HEK293 (cell line): ENCODE measurements at regions not wholly inside any gene's neighbourhood (a gene's known extent, or its start where the extent isn't known, plus 50 kb on each side); places are given as distances from the start of the nearest gene placed in this dataset.

Source experiments
- CTCF ChIA-PET: fragments of 350-600 bp; formaldehyde crosslinking; extraction: SDS; loops from one replicate; lab custom pipeline; 2021; ENCODE audit warnings: antibody characterized with exemption; lab: Yijun Ruan, JAX
- POLR2A ChIA-PET: fragments of 300-600 bp; formaldehyde crosslinking; extraction: SDS; loops from one replicate; lab custom pipeline; 2020; ENCODE audit warnings: antibody characterized with exemption, inconsistent platforms; lab: Yijun Ruan, JAX
- H3K27ac ChIP-seq: fragments of 200-500 bp; sonication (Bioruptor generic); 2 replicates; pipeline ENCODE4 v1.5.1; 2014; ENCODE audit warnings: low read depth, low read length, control low read depth, inconsistent platforms; ENCODE audit errors: extremely low read depth
- H3K36me3 ChIP-seq, 2 experiments: fragments of 200-500 bp in 1 of 2; sonication (Bioruptor generic) in 1 of 2; 1 replicate in 1 of 2; 2 replicates in 1 of 2; pipeline ENCODE4 v1.5.1; 2014 to 2017; ENCODE audit warnings: inconsistent platforms in 2 of 2, low read length in 2 of 2; ENCODE audit not compliant: control insufficient read depth in 2 of 2, insufficient read depth in 1 of 2
- H3K4me1 ChIP-seq: fragments of 200-500 bp; sonication (Bioruptor generic); 2 replicates; pipeline ENCODE4 v1.5.1; 2014; ENCODE audit warnings: mild to moderate bottlenecking, low read length, inconsistent platforms; ENCODE audit not compliant: control insufficient read depth, insufficient read depth
- H3K4me3 ChIP-seq: 2 replicates; pipeline ENCODE4 v1.5.1; 2011; ENCODE audit warnings: low read depth, mild to moderate bottlenecking, control low read depth, low read length, moderate library complexity
- H3K9me3 ChIP-seq: fragments of 200-500 bp; sonication (Bioruptor generic); 2 replicates; pipeline ENCODE4 v1.5.1; 2014; ENCODE audit warnings: low read depth, low read length, inconsistent platforms; ENCODE audit not compliant: control insufficient read depth, insufficient read depth
- GFI1B ChIP-seq: fragments of 450-650 bp; formaldehyde crosslinking; IDR thresholded peaks from 2 replicates; pipeline ENCODE4 v1.5.1; 2016; ENCODE audit warnings: missing biosample characterization, missing genetic modification characterization
- PRDM6 ChIP-seq: fragments of 450-650 bp; formaldehyde crosslinking; IDR thresholded peaks from 2 replicates; pipeline ENCODE4 v1.5.1; 2017; ENCODE audit warnings: missing biosample characterization, missing genetic modification characterization
- TSHZ1 ChIP-seq: fragments of 450-650 bp; formaldehyde crosslinking; IDR thresholded peaks from 2 replicates; pipeline ENCODE4 v1.5.1; 2016; ENCODE audit warnings: missing biosample characterization, missing genetic modification characterization, borderline replicate concordance
- ZBTB11 ChIP-seq: fragments of 450-650 bp; formaldehyde crosslinking; conservative IDR thresholded peaks from 2 replicates; pipeline ENCODE4 v1.5.1; 2016; ENCODE audit warnings: low read depth, missing biosample characterization, missing genetic modification characterization
- ZIC2 ChIP-seq: fragments of 450-650 bp; formaldehyde crosslinking; IDR thresholded peaks from 2 replicates; pipeline ENCODE4 v1.5.1; 2016; ENCODE audit warnings: missing biosample characterization, missing genetic modification characterization
- ZNF211 ChIP-seq: fragments of 450-650 bp; formaldehyde crosslinking; IDR thresholded peaks from 2 replicates; pipeline ENCODE4 v1.5.1; 2016; ENCODE audit warnings: low read depth, missing biosample characterization, missing genetic modification characterization
- ZNF354C ChIP-seq: fragments of 450-650 bp; formaldehyde crosslinking; IDR thresholded peaks from 2 replicates; pipeline ENCODE4 v1.5.1; 2016; ENCODE audit warnings: missing biosample characterization, missing genetic modification characterization, low read depth, borderline replicate concordance
- ZNF398 ChIP-seq: fragments of 450-650 bp; formaldehyde crosslinking; IDR thresholded peaks from 2 replicates; pipeline ENCODE4 v1.5.1; 2017; ENCODE audit warnings: missing biosample characterization, missing genetic modification characterization
- ZNF600 ChIP-seq: fragments of 450-650 bp; formaldehyde crosslinking; IDR thresholded peaks from 2 replicates; pipeline ENCODE4 v1.5.1; 2016; ENCODE audit warnings: missing biosample characterization, missing genetic modification characterization
- ZNF776 ChIP-seq: fragments of 450-650 bp; formaldehyde crosslinking; IDR thresholded peaks from 2 replicates; pipeline ENCODE4 v1.5.0; 2017; ENCODE audit warnings: missing biosample characterization, missing genetic modification characterization, borderline replicate concordance
- TF ChIP-seq, protein P1 (sequence below): sonication (generic); formaldehyde crosslinking; IDR thresholded peaks from 2 replicates; pipeline ENCODE4 v1.8.1; 2022; ENCODE audit warnings: mild to moderate bottlenecking, moderate library complexity, missing genetic modification reagents
- TF ChIP-seq, protein P2 (sequence below): fragments of 450-650 bp; formaldehyde crosslinking; IDR thresholded peaks from 2 replicates; pipeline ENCODE4 v1.5.1; 2016; ENCODE audit warnings: missing biosample characterization, missing genetic modification characterization, borderline replicate concordance

GRCh38 chr1:185445594-185445993, 128.6 kb upstream of the IVNS1ABP start (continued):
- TF ChIP-seq, protein P1, sequence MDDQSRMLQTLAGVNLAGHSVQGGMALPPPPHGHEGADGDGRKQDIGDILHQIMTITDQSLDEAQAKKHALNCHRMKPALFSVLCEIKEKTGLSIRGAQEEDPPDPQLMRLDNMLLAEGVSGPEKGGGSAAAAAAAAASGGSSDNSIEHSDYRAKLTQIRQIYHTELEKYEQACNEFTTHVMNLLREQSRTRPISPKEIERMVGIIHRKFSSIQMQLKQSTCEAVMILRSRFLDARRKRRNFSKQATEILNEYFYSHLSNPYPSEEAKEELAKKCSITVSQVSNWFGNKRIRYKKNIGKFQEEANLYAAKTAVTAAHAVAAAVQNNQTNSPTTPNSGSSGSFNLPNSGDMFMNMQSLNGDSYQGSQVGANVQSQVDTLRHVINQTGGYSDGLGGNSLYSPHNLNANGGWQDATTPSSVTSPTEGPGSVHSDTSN (CRISPR knock-in tag): no peak
- TF ChIP-seq GFI1B (tag by site-specific recombination) (no peak), ZBTB11 (tag by site-specific recombination) (no peak), ZNF211 (tag by site-specific recombination) (no peak), TSHZ1 (tag by site-specific recombination) (no peak), ZNF354C (tag by site-specific recombination) (no peak), PRDM6 (tag by site-specific recombination) (no peak), ZNF600 (tag by site-specific recombination) (no peak)
- TF ChIP-seq, protein P2, sequence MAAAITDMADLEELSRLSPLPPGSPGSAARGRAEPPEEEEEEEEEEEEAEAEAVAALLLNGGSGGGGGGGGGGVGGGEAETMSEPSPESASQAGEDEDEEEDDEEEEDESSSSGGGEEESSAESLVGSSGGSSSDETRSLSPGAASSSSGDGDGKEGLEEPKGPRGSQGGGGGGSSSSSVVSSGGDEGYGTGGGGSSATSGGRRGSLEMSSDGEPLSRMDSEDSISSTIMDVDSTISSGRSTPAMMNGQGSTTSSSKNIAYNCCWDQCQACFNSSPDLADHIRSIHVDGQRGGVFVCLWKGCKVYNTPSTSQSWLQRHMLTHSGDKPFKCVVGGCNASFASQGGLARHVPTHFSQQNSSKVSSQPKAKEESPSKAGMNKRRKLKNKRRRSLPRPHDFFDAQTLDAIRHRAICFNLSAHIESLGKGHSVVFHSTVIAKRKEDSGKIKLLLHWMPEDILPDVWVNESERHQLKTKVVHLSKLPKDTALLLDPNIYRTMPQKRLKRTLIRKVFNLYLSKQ: no peak

GRCh38 chr1:185444676-185445075, 127.6 kb upstream of the IVNS1ABP start:
- Histone ChIP-seq H3K36me3 (no peaks in the 10 kb centered on the region), H3K4me1 (peaks cover 5% of the 10 kb centered on the region; the same call in 1 of the 2 replicates), H3K9me3 (no peaks in the 10 kb centered on the region), H3K4me3 (no peak overlapping the region), H3K27ac (no peak overlapping the region)
- ChIA-PET CTCF (interaction anchor here (0.8 to 1.2 kb wide), 3 partner anchors 13 to 152 kb away, joined by 3 read pairs; no protein-coding TSS in a partner anchor), POLR2A (interaction anchor here (0.7 kb wide), 1 partner anchor 178 kb away, joined by 5 read pairs; no protein-coding TSS in a partner anchor)
- TF ChIP-seq ZNF776 (no peak), ZIC2 (0 out of 2 replicates have a peak, but pooled peaks have one; percentile 20), ZNF398 (tag by site-specific recombination) (no peak)
